ENCODE measurements at regions not wholly inside any gene's neighbourhood (a gene's known extent, or its start where the extent isn't known, plus 50 kb on each side); places are given as distances from the start of the nearest gene placed in this dataset.

DNA sequence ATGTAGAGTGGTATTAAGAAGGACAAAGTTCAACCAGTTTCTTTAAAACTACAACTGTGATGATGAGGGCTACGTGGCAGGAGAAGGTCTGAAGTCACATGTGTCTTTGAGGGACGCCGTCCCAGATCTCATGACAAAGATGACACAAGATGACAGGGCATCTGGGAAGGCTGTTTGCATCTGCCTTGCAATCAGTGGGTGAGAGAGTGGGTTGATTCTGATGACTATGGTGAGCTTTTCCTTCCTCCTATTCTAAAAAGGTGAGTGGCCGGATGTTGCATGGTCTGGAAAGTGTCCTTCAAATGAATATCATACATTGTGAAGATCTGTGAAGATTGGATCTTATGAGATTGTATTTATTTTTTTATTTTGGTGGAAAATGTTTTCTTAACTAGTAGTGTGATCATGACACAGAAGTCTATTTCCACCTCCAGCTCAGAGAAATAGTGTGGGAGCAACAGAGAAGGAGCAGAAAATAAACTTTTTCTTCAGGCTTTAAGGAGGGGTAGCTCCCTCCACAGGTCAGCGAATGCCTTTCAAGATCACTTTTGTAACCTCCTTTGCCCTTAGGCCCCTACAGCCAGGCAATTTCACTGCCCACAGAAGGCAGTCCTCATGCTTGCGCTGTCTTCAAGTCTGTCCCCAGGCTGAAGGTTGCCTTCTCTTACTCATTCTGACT, 76.0 kb upstream of the ATF3 start:
- peaks cover 10% of the 10 kb centered on the region for H3K9me3 ChIP-seq (replicated peaks)
- TF ChIP-seq, protein P1, sequence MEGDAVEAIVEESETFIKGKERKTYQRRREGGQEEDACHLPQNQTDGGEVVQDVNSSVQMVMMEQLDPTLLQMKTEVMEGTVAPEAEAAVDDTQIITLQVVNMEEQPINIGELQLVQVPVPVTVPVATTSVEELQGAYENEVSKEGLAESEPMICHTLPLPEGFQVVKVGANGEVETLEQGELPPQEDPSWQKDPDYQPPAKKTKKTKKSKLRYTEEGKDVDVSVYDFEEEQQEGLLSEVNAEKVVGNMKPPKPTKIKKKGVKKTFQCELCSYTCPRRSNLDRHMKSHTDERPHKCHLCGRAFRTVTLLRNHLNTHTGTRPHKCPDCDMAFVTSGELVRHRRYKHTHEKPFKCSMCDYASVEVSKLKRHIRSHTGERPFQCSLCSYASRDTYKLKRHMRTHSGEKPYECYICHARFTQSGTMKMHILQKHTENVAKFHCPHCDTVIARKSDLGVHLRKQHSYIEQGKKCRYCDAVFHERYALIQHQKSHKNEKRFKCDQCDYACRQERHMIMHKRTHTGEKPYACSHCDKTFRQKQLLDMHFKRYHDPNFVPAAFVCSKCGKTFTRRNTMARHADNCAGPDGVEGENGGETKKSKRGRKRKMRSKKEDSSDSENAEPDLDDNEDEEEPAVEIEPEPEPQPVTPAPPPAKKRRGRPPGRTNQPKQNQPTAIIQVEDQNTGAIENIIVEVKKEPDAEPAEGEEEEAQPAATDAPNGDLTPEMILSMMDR (IDR thresholded peaks at IDR 0.05; ENCODE audit: borderline replicate concordance) = no peak
- H3K36me3 ChIP-seq = no peaks in the 10 kb centered on the region
- no peak for DNase-seq
- no peaks in the 10 kb centered on the region for H3K4me1 ChIP-seq
- intact Hi-C loops (cut with micrococcal nuclease) = no loop called here
- H3K4me3 ChIP-seq = no peak overlapping the region
- no peak overlapping the region for H3K27ac ChIP-seq (replicated peaks)
- no peaks in the 10 kb centered on the region for H3K27me3 ChIP-seq (ENCODE audit: low read depth)

DNA sequence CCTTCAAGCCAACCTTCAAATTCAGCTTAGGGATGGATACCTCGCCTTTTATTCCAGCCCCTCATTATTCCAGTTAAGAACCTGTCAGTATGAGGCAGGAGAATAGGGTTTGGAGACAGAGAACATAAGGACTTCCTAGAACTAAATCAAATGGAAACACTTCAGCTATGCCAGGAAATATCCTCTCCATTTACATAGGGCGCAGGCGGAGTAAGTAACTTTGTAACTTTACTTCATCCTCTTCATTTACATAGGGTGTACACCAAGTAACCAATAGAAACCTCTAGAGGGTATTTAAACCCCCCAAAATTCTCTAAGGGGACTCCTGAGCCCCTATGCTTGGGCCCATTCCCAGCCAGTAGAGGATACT, 75.4 kb upstream of the ATF3 start:
- H3K27ac ChIP-seq (replicated peaks) = no peak overlapping the region
- DNase-seq = no peak
- no peaks in the 10 kb centered on the region for H3K4me1 ChIP-seq
- H3K27me3 ChIP-seq (ENCODE audit: low read depth) = no peaks in the 10 kb centered on the region
- intact Hi-C loops (cut with micrococcal nuclease) = no loop called here
- H3K36me3 ChIP-seq = no peaks in the 10 kb centered on the region
- TF ChIP-seq, protein P1 (IDR thresholded peaks at IDR 0.05; ENCODE audit: borderline replicate concordance) = no peak
- no peak overlapping the region for H3K4me3 ChIP-seq
- H3K9me3 ChIP-seq (replicated peaks) = peaks cover 14% of the 10 kb centered on the region

DNA sequence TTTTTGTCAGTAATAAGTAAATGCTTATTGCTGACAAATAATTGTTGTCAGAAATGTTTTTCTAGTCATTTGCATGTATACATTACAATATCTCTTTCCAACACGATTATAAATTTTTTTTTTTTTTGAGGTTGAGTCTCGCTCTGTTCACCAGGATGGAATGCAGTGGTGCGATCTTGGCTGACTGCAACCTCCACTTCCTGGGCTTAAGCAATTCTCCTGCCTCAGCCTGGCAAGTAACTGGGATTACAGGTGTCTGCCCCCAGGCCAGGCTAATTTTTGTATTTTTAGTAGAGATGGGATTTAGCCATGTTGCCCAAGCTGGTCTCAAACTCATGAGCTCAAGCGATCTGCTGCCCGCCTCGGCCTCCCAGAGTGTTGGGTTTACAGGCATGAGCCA, 72.0 kb upstream of the ATF3 start:
- TF ChIP-seq, protein P1 (IDR thresholded peaks at IDR 0.05; ENCODE audit: borderline replicate concordance) = no peak
- H3K4me3 ChIP-seq = no peak overlapping the region
- DNase-seq = no peak
- no peaks in the 10 kb centered on the region for H3K27me3 ChIP-seq (ENCODE audit: low read depth)
- H3K27ac ChIP-seq (replicated peaks) = no peak overlapping the region
- H3K9me3 ChIP-seq (replicated peaks) = peaks cover 14% of the 10 kb centered on the region
- intact Hi-C loops (cut with micrococcal nuclease) = no loop called here
- no peaks in the 10 kb centered on the region for H3K36me3 ChIP-seq
- no peaks in the 10 kb centered on the region for H3K4me1 ChIP-seq

DNA sequence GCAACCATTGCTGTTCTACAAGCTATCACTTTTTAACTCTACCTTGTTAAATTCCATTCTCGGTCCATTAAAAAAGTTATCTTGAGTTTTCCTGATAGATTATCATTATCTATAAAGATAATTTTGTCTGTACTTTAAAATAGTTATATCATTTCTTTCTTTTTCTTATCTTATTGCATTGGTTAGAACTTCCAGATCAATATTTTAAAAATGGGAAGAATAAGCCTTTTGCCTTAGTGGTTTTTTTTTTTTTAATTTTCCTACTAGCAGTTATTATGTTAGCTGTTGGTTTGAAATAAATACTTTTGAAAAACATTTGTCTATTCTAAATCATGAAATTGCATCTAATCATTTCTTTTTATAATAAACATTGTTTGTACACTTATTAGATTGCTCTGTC, 71.0 kb upstream of the ATF3 start:
- Histone ChIP-seq H3K27me3 (ENCODE audit: low read depth) (no peaks in the 10 kb centered on the region), H3K9me3 (replicated peaks) (peaks cover 14% of the 10 kb centered on the region), H3K4me1 (no peaks in the 10 kb centered on the region), H3K4me3 (no peak overlapping the region), H3K27ac (replicated peaks) (no peak overlapping the region), H3K36me3 (no peaks in the 10 kb centered on the region)
- DNase-seq = no peak
- intact Hi-C loops (cut with micrococcal nuclease) = no loop called here
- TF ChIP-seq, protein P1 (IDR thresholded peaks at IDR 0.05; ENCODE audit: borderline replicate concordance) = no peak

DNA sequence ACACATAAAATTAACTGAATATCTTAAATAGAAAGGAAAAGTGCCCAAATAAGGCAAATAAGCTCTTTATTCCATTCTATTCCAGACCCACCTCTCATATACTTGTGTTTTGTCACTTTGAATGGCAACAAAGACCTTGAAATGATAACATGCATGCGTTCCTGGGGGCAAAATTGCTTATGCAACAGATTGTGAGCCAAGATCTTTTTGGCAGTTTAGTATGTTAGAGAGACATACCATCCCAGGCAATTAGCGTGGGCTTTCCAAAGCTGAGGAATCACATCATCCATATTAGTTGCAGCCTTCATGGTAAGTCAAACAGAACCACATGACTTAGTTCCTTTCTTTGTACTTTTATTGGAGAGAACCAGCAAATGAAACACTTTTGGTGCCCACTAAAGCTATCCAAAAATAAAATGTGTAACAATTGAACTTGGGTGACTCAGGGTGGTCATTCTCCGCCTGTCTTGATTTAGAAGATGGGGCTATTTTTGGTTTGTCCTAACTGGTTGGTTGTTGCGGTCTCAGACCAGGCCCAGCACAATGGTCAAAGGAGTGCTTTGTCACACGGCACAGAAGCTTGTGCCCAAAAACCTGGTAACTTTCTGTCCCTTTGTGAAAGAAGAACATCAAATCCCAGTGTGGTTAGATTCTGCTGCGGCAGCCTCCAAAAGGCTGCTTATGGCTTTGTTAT, 68.7 kb upstream of the ATF3 start:
- Histone ChIP-seq H3K27me3 (ENCODE audit: low read depth) (no peaks in the 10 kb centered on the region), H3K36me3 (no peaks in the 10 kb centered on the region), H3K4me3 (no peak overlapping the region), H3K9me3 (replicated peaks) (peaks cover 14% of the 10 kb centered on the region), H3K4me1 (no peaks in the 10 kb centered on the region), H3K27ac (replicated peaks) (no peak overlapping the region)
- TF ChIP-seq, protein P1 (IDR thresholded peaks at IDR 0.05; ENCODE audit: borderline replicate concordance) = no peak
- DNase-seq = no peak
- intact Hi-C loops (cut with micrococcal nuclease) = no loop called here

Data from left ventricle myocardium inferior (tissue), 1 donor.